ENCODE measurements at regions not wholly inside any gene's neighbourhood (a gene's known extent, or its start where the extent isn't known, plus 50 kb on each side); places are given as distances from the start of the nearest gene placed in this dataset.

- TF ChIP-seq REST (IDR thresholded peaks at IDR 0.05; ENCODE audit: unreplicated experiment) (no peak), EZH2phosphoT487 (IDR thresholded peaks at IDR 0.05; ENCODE audit: unreplicated experiment) (no peak)
These were observed 135.4 kb upstream of the TRHDE start (continued) for GRCh38 chr12:72136792-72137191.

- Mint-ChIP-seq H3K36me3 (ENCODE audit: low read depth) (peaks cover 6% of the 10 kb centered on the region; the same call in 1 of the 3 replicates), H3K9me3 (0 out of 3 replicates have a peak, but pooled peaks cover 3% of the 10 kb centered on the region), H3K27me3 (ENCODE audit: insufficient read depth, low read depth, poor library complexity) (peaks cover 4% of the 10 kb centered on the region), H3K4me1 (peaks cover 29% of the 10 kb centered on the region), H3K4me3 (no peak overlapping the region), H3K27ac (no peak overlapping the region)
- Histone ChIP-seq H4K20me1 (replicated peaks; ENCODE audit: insufficient read depth) (no peaks in the 10 kb centered on the region), H3F3A (replicated peaks; ENCODE audit: low read depth) (no peaks in the 10 kb centered on the region), H3K27me3 (ENCODE audit: insufficient read depth) (no peaks in the 10 kb centered on the region), H3K4me1 (ENCODE audit: insufficient read depth) (peaks cover 51% of the 10 kb centered on the region), H3K27ac (ENCODE audit: low read depth) (no peak overlapping the region), H3K4me2 (no peak overlapping the region), H3K79me2 (replicated peaks; ENCODE audit: insufficient read depth) (no peaks in the 10 kb centered on the region), H3K4me3 (no peak overlapping the region), H2AFZ (no peak overlapping the region), H3K9me2 (ENCODE audit: insufficient read depth) (peaks cover 14% of the 10 kb centered on the region), H3K36me3 (ENCODE audit: insufficient read depth) (no peaks in the 10 kb centered on the region)
- DNase-seq (ENCODE audit: low spot score) = no peak
- no peak for ATAC-seq
- TF ChIP-seq, protein P1, sequence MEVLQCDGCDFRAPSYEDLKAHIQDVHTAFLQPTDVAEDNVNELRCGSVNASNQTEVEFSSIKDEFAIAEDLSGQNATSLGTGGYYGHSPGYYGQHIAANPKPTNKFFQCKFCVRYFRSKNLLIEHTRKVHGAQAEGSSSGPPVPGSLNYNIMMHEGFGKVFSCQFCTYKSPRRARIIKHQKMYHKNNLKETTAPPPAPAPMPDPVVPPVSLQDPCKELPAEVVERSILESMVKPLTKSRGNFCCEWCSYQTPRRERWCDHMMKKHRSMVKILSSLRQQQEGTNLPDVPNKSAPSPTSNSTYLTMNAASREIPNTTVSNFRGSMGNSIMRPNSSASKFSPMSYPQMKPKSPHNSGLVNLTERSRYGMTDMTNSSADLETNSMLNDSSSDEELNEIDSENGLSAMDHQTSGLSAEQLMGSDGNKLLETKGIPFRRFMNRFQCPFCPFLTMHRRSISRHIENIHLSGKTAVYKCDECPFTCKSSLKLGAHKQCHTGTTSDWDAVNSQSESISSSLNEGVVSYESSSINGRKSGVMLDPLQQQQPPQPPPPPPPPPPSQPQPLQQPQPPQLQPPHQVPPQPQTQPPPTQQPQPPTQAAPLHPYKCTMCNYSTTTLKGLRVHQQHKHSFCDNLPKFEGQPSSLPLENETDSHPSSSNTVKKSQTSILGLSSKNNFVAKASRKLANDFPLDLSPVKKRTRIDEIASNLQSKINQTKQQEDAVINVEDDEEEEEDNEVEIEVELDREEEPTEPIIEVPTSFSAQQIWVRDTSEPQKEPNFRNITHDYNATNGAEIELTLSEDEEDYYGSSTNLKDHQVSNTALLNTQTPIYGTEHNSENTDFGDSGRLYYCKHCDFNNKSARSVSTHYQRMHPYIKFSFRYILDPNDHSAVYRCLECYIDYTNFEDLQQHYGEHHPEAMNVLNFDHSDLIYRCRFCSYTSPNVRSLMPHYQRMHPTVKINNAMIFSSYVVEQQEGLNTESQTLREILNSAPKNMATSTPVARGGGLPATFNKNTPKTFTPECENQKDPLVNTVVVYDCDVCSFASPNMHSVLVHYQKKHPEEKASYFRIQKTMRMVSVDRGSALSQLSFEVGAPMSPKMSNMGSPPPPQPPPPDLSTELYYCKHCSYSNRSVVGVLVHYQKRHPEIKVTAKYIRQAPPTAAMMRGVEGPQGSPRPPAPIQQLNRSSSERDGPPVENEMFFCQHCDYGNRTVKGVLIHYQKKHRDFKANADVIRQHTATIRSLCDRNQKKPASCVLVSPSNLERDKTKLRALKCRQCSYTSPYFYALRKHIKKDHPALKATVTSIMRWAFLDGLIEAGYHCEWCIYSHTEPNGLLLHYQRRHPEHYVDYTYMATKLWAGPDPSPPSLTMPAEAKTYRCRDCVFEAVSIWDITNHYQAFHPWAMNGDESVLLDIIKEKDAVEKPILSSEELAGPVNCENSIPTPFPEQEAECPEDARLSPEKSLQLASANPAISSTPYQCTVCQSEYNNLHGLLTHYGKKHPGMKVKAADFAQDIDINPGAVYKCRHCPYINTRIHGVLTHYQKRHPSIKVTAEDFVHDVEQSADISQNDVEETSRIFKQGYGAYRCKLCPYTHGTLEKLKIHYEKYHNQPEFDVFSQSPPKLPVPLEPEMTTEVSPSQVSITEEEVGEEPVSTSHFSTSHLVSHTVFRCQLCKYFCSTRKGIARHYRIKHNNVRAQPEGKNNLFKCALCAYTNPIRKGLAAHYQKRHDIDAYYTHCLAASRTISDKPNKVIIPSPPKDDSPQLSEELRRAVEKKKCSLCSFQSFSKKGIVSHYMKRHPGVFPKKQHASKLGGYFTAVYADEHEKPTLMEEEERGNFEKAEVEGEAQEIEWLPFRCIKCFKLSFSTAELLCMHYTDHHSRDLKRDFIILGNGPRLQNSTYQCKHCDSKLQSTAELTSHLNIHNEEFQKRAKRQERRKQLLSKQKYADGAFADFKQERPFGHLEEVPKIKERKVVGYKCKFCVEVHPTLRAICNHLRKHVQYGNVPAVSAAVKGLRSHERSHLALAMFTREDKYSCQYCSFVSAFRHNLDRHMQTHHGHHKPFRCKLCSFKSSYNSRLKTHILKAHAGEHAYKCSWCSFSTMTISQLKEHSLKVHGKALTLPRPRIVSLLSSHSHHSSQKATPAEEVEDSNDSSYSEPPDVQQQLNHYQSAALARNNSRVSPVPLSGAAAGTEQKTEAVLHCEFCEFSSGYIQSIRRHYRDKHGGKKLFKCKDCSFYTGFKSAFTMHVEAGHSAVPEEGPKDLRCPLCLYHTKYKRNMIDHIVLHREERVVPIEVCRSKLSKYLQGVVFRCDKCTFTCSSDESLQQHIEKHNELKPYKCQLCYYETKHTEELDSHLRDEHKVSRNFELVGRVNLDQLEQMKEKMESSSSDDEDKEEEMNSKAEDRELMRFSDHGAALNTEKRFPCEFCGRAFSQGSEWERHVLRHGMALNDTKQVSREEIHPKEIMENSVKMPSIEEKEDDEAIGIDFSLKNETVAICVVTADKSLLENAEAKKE (CRISPR knock-in tag; IDR thresholded peaks at IDR 0.05) = no peak
- TF ChIP-seq ZNF114 (CRISPR knock-in tag; IDR thresholded peaks at IDR 0.05) (no peak), EZH2phosphoT487 (IDR thresholded peaks at IDR 0.05; ENCODE audit: unreplicated experiment) (no peak), REST (IDR thresholded peaks at IDR 0.05; ENCODE audit: unreplicated experiment) (no peak), NANOG (IDR thresholded peaks at IDR 0.05; ENCODE audit: borderline replicate concordance) (no peak), STAT1 (IDR thresholded peaks at IDR 0.05; ENCODE audit: unreplicated experiment) (no peak)
- TF ChIP-seq, protein P2, sequence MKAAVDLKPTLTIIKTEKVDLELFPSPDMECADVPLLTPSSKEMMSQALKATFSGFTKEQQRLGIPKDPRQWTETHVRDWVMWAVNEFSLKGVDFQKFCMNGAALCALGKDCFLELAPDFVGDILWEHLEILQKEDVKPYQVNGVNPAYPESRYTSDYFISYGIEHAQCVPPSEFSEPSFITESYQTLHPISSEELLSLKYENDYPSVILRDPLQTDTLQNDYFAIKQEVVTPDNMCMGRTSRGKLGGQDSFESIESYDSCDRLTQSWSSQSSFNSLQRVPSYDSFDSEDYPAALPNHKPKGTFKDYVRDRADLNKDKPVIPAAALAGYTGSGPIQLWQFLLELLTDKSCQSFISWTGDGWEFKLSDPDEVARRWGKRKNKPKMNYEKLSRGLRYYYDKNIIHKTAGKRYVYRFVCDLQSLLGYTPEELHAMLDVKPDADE (IDR thresholded peaks at IDR 0.05) = no peak
- TF ChIP-seq, protein P3, sequence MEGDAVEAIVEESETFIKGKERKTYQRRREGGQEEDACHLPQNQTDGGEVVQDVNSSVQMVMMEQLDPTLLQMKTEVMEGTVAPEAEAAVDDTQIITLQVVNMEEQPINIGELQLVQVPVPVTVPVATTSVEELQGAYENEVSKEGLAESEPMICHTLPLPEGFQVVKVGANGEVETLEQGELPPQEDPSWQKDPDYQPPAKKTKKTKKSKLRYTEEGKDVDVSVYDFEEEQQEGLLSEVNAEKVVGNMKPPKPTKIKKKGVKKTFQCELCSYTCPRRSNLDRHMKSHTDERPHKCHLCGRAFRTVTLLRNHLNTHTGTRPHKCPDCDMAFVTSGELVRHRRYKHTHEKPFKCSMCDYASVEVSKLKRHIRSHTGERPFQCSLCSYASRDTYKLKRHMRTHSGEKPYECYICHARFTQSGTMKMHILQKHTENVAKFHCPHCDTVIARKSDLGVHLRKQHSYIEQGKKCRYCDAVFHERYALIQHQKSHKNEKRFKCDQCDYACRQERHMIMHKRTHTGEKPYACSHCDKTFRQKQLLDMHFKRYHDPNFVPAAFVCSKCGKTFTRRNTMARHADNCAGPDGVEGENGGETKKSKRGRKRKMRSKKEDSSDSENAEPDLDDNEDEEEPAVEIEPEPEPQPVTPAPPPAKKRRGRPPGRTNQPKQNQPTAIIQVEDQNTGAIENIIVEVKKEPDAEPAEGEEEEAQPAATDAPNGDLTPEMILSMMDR (conservative IDR thresholded peaks at IDR 0.05; ENCODE audit: low read depth in 2 of 2) = no peak
These were observed 132.8 kb upstream of the TRHDE start for GRCh38 chr12:72139411-72139810.

Measured in GM23338 (cell line).